NB4 (cell line): ENCODE measurements at regions not wholly inside any gene's neighbourhood (a gene's known extent, or its start where the extent isn't known, plus 50 kb on each side); places are given as distances from the start of the nearest gene placed in this dataset.
"Not testable (repeated sequence)": the region's sequence is repeated elsewhere in the genome, so short reads cannot be mapped to it uniquely, and the experiment has no call there.

Experiments used
- DNase-seq: peaks from one replicate; pipeline ENCODE4 v3.0.0; 2010; ENCODE audit warnings: low read depth
- H3K4me3 ChIP-seq: one replicate; pipeline ENCODE4 v1.5.1; 2011; ENCODE audit warnings: mild to moderate bottlenecking, low read depth, low read length, moderate library complexity
- MAX ChIP-seq: IDR thresholded peaks from 2 replicates; pipeline ENCODE4 v1.6.1; 2011; ENCODE audit warnings: low read depth, low read length
- MYC ChIP-seq: IDR thresholded peaks from 2 replicates; pipeline ENCODE4 v1.6.1; 2011; ENCODE audit warnings: low read depth, low read length
- POLR2A ChIP-seq: IDR thresholded peaks from 2 replicates; pipeline ENCODE4 v1.6.1; 2011; ENCODE audit warnings: mild to moderate bottlenecking; ENCODE audit not compliant: insufficient read length; ENCODE audit errors: extremely low read depth
- TF ChIP-seq, protein P1 (sequence below): IDR thresholded peaks from one replicate; pipeline ENCODE4 v1.5.1; 2012; ENCODE audit warnings: low read depth, low read length

DNA sequence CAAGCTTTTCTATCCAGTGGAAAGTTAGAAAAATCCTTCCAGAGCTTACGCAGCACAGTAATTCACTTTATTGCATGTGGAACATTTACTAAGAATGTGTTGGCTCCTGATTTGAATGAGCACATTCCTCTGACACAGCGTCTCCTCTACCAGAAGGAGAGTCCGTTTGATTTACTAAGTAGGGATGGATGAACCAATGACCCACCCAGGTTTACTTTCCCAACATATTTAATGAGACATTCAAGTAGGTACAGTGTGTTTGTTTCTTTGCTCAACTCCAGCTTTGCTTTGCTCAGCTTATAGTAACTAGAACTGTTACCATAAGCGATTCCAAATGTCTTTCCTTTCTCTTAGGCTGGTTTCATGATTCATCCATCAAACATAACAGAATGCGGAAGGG is 161.7 kb downstream of the SMARCA1 start:
- no peak for DNase-seq
- H3K4me3 ChIP-seq = no peak overlapping the region
- TF ChIP-seq, protein P1, sequence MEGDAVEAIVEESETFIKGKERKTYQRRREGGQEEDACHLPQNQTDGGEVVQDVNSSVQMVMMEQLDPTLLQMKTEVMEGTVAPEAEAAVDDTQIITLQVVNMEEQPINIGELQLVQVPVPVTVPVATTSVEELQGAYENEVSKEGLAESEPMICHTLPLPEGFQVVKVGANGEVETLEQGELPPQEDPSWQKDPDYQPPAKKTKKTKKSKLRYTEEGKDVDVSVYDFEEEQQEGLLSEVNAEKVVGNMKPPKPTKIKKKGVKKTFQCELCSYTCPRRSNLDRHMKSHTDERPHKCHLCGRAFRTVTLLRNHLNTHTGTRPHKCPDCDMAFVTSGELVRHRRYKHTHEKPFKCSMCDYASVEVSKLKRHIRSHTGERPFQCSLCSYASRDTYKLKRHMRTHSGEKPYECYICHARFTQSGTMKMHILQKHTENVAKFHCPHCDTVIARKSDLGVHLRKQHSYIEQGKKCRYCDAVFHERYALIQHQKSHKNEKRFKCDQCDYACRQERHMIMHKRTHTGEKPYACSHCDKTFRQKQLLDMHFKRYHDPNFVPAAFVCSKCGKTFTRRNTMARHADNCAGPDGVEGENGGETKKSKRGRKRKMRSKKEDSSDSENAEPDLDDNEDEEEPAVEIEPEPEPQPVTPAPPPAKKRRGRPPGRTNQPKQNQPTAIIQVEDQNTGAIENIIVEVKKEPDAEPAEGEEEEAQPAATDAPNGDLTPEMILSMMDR = no peak

- TF ChIP-seq POLR2A (no peak), MAX (no peak), MYC (no peak)
- TF ChIP-seq, protein P1 = no peak
- no peak overlapping the region for H3K4me3 ChIP-seq
- DNase-seq = peak; percentile 61
These were observed 163.1 kb downstream of the SMARCA1 start for GRCh38 chrX:129360175-129360574.

DNA sequence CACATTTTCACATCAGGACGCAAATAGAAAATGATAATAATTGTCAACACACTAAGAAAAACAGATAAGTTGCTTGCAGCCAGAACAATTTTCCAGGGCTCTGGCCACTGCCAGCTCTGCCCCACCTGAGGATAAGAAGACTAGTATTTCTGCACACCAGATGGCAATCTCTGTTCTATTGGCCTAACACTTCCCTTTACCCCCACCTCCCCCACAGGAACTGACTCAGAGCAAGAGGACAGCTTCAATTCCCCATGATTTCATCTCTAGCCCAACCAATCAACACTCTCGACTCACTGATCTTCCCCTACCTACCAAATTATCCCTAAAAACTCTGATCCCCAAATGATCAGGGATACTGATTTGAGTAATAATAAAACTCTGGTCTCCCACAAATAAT is 164.0 kb downstream of the SMARCA1 start:
- TF ChIP-seq MAX = no peak
- TF ChIP-seq, protein P1 = no peak
- no peak for TF ChIP-seq POLR2A
- no peak for TF ChIP-seq MYC
- H3K4me3 ChIP-seq = no peak overlapping the region
- peak; percentile 5 for DNase-seq

GRCh38 chrX:129357428-129357827 is 165.9 kb downstream of the SMARCA1 start:
- H3K4me3 ChIP-seq, DNase-seq: not testable (repeated sequence)

DNA sequence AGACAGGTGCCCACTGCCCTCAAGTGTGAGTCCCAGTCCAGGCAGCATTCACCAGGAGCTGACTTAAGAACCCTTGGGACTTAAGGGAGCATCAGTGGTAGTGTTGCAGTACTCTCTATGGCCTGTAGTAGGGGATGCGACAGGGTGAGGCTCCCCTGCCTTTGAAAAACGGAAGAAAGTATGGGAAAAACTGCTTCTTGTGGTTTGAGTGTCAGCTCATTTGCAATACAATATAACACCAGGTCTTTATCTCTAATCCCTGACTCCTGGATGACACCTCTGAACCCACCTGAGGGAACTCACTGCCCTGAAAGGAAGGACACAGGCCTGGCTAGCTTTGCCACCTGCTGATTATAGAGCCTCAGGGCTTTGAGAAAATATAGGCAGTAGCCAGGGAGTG is 176.0 kb downstream of the SMARCA1 start:
- peak; percentile 36 for DNase-seq
- TF ChIP-seq, protein P1 = peak; percentile 37
- no peak for TF ChIP-seq MAX
- H3K4me3 ChIP-seq = no peak overlapping the region

DNA sequence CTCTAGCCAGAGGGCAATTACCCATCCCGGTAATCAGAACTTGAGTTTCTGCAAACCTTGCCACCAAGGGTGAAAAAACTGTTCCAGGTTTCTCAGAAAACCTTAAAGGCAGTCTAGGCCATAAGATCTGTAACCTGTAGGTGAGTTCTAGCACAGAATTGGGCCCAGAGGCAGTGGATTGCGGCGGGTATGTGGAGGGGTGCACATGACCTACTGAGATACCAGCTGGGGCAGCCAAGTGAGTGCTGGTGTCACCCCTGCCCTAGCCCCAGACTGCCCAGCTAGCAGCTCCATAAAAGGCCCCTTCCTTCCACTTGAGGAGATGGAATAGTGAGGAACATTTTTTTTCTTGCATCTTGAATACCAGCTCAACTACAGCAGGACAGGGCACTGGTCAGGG is 176.7 kb downstream of the SMARCA1 start:
- TF ChIP-seq MAX = no peak
- TF ChIP-seq, protein P1 = no peak
- TF ChIP-seq MYC = no peak
- no peak for TF ChIP-seq POLR2A
- no peak overlapping the region for H3K4me3 ChIP-seq
- no peak for DNase-seq

DNA sequence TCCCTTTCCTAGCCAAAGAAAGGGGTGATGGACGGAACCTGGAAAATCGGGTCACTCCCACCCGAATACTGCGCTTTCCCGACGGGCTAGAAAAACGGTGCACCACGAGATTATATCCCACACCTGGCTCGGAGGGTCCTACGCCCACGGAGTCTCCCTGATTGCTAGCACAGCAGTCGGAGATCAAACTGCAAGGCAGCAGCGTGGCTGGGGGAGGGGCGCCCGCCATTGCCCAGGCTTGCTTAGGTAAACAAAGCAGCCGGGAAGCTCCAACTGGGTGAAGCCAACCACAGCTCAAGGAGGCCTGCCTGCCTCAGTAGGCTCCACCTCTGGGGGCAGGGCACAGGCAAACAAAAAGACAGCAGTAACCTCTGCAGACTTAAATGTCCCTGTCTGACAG is 186.0 kb downstream of the SMARCA1 start:
- not testable (repeated sequence) for H3K4me3 ChIP-seq, DNase-seq
